Gastrocnemius medialis (tissue), 4 donors: ENCODE measurements at regions not wholly inside any gene's neighbourhood (a gene's known extent, or its start where the extent isn't known, plus 50 kb on each side); places are given as distances from the start of the nearest gene placed in this dataset.

Experiments used
- ATAC-seq, 2 donors: fragments of 150-250 bp; one replicate each; pipeline ENCODE4 v1.9.1; 2016
- DNase-seq, 2 donors: peaks; one replicate each; pipeline ENCODE4 v3.0.0-alpha.2; 2019
- H3K27ac ChIP-seq, 4 donors: fragments of 200-600 bp; sonication (generic); 1 replicate in 1 of 4; 2 replicates in 3 of 4; pipeline ENCODE4 v1.5.1; 2016 to 2018; ENCODE audit warnings: mild to moderate bottlenecking in 2 of 4, moderate library complexity in 1 of 4
- H3K27me3 ChIP-seq, 3 donors: fragments of 200-600 bp; sonication (generic) in 2 of 3; 1 replicate in 1 of 3; 2 replicates in 2 of 3; pipeline versions ENCODE4 v1.5.1 to v1.6.0; 2016 to 2019; ENCODE audit warnings: mild to moderate bottlenecking in 1 of 3, moderate library complexity in 1 of 3
- H3K36me3 ChIP-seq, 2 donors: fragments of 200-600 bp; sonication (generic) in 1 of 2; one replicate each; pipeline ENCODE4 v1.5.1; 2017 to 2018
- H3K4me1 ChIP-seq, 2 donors: fragments of 200-600 bp; sonication (generic) in 1 of 2; one replicate each; pipeline ENCODE4 v1.5.1; 2016 to 2017; ENCODE audit warnings: mild to moderate bottlenecking in 2 of 2
- H3K4me3 ChIP-seq, 4 donors: fragments of 200-600 bp; sonication (generic) in 3 of 4; 1 replicate in 1 of 4; 2 replicates in 3 of 4; pipeline ENCODE4 v1.5.1; 2016 to 2019; ENCODE audit warnings: mild to moderate bottlenecking in 2 of 4
- H3K9me3 ChIP-seq, 3 donors: fragments of 200-600 bp; sonication (generic) in 2 of 3; 1 replicate in 1 of 3; 2 replicates in 2 of 3; pipeline ENCODE4 v1.5.1; 2016 to 2019
- CTCF ChIP-seq, 5 experiments: fragments of 450-650 bp in 3 of 5; fragments of 200-600 bp in 2 of 5; sonication (generic) in 2 of 5; IDR thresholded peaks in 4 of 5; conservative IDR thresholded peaks in 1 of 5; 1 replicate in 4 of 5; 2 replicates in 1 of 5; pipeline ENCODE4 v1.5.1; 2016 to 2019; ENCODE audit warnings: antibody characterized with exemption in 5 of 5, mild to moderate bottlenecking in 3 of 5, moderate library complexity in 3 of 5
- POLR2A ChIP-seq, 2 donors: fragments of 450-650 bp; IDR thresholded peaks; one replicate each; pipeline ENCODE4 v1.6.1; 2017; ENCODE audit warnings: antibody characterized with exemption in 2 of 2, mild to moderate bottlenecking in 2 of 2, moderate library complexity in 2 of 2
- in situ Hi-C, 4 donors: fragments of 200-750 bp; cut with MboI; loops; one replicate each; pipeline versions ENCODE4 v1.15.0 to v1.8.0; 2017; ENCODE audit warnings: low sequenced_read_pairs in 4 of 4
- intact Hi-C: fragments of 100-400 bp; cut with DNase I; formaldehyde crosslinking; loops from one replicate; pipeline ENCODE4 v1.15.1; 2023; ENCODE audit warnings: low total_unique reads

GRCh38 chr2:134778372-134778771 lies 59.6 kb upstream of the TMEM163 start:
- H3K27me3 ChIP-seq: no peaks in the 10 kb centered on the region
- TF ChIP-seq CTCF (IDR thresholded peaks at IDR 0.05 in 4 of 5, conservative IDR thresholded peaks at IDR 0.05 in 1 of 5) (no peak), POLR2A (IDR thresholded peaks at IDR 0.05) (no peak)
- H3K9me3 ChIP-seq: no peaks in the 10 kb centered on the region
- no peak overlapping the region for H3K27ac ChIP-seq
- no peaks in the 10 kb centered on the region for H3K4me1 ChIP-seq
- no peaks in the 10 kb centered on the region for H3K36me3 ChIP-seq
- in situ Hi-C loops (no loop called here), intact Hi-C loops (no loop called here)
- no peak overlapping the region for H3K4me3 ChIP-seq
- no peak for DNase-seq
- ATAC-seq: no peak

GRCh38 chr2:134780972-134781371 lies 57.4 kb upstream of the ACMSD start:
- Histone ChIP-seq H3K4me3 (no peak overlapping the region), H3K9me3 (no peaks in the 10 kb centered on the region), H3K27me3 (no peaks in the 10 kb centered on the region), H3K4me1 (no peaks in the 10 kb centered on the region), H3K27ac (no peak overlapping the region), H3K36me3 (no peaks in the 10 kb centered on the region)
- ATAC-seq: no peak
- intact Hi-C loops (no loop called here), in situ Hi-C loops (no loop called here)
- no peak for DNase-seq
- TF ChIP-seq POLR2A (IDR thresholded peaks at IDR 0.05) (no peak), CTCF (IDR thresholded peaks at IDR 0.05 in 4 of 5, conservative IDR thresholded peaks at IDR 0.05 in 1 of 5) (no peak)

- Histone ChIP-seq H3K9me3 (no peaks in the 10 kb centered on the region), H3K27ac (no peak overlapping the region), H3K36me3 (no peaks in the 10 kb centered on the region), H3K4me3 (no peak overlapping the region), H3K27me3 (no peaks in the 10 kb centered on the region), H3K4me1 (no peaks in the 10 kb centered on the region)
- intact Hi-C loops (no loop called here), in situ Hi-C loops (no loop called here)
- TF ChIP-seq CTCF (IDR thresholded peaks at IDR 0.05 in 4 of 5, conservative IDR thresholded peaks at IDR 0.05 in 1 of 5): no peak
- no peak for TF ChIP-seq POLR2A (IDR thresholded peaks at IDR 0.05)
- no peak for ATAC-seq
- no peak for DNase-seq
Observed at GRCh38 chr2:134782107-134782506, 56.3 kb upstream of the ACMSD start.

- H3K36me3 ChIP-seq: no peaks in the 10 kb centered on the region
- no peak for TF ChIP-seq POLR2A (IDR thresholded peaks at IDR 0.05)
- peak in 1 of 5 experiments; percentile 40 for TF ChIP-seq CTCF (IDR thresholded peaks at IDR 0.05 in 4 of 5, conservative IDR thresholded peaks at IDR 0.05 in 1 of 5)
- H3K4me1 ChIP-seq: no peaks in the 10 kb centered on the region
- no peaks in the 10 kb centered on the region for H3K9me3 ChIP-seq
- no peak overlapping the region for H3K4me3 ChIP-seq
- H3K27me3 ChIP-seq: no peaks in the 10 kb centered on the region
- intact Hi-C loops: no loop called here
- no peak for DNase-seq
- no peak overlapping the region for H3K27ac ChIP-seq
- in situ Hi-C loops: no loop called here
- ATAC-seq: no peak
Observed at GRCh38 chr2:134782792-134783191, 55.6 kb upstream of the ACMSD start.

GRCh38 chr2:134783912-134784311 lies 54.5 kb upstream of the ACMSD start:
- H3K27ac ChIP-seq: no peak overlapping the region
- in situ Hi-C loops: no loop called here
- DNase-seq: no peak
- intact Hi-C loops: no loop called here
- no peak for ATAC-seq
- no peak overlapping the region for H3K4me3 ChIP-seq
- TF ChIP-seq CTCF (IDR thresholded peaks at IDR 0.05 in 4 of 5, conservative IDR thresholded peaks at IDR 0.05 in 1 of 5) (no peak), POLR2A (IDR thresholded peaks at IDR 0.05) (no peak)
- H3K4me1 ChIP-seq: no peaks in the 10 kb centered on the region
- no peaks in the 10 kb centered on the region for H3K36me3 ChIP-seq
- no peaks in the 10 kb centered on the region for H3K27me3 ChIP-seq
- no peaks in the 10 kb centered on the region for H3K9me3 ChIP-seq
